Erythroblast (primary cell): ENCODE measurements at regions not wholly inside any gene's neighbourhood (a gene's known extent, or its start where the extent isn't known, plus 50 kb on each side); places are given as distances from the start of the nearest gene placed in this dataset.
"Not testable (repeated sequence)": the region's sequence is repeated elsewhere in the genome, so short reads cannot be mapped to it uniquely, and the experiment has no call there.

Source experiments
- GATA1 ChIP-seq: IDR thresholded peaks from 2 replicates; pipeline ENCODE4 v1.6.1; 2011; ENCODE audit warnings: low read depth, mild to moderate bottlenecking, control low read depth, low read length, moderate library complexity
- POLR2A ChIP-seq: IDR thresholded peaks from 2 replicates; pipeline ENCODE4 v1.6.1; 2011; ENCODE audit warnings: mild to moderate bottlenecking, low read length

- TF ChIP-seq POLR2A, GATA1: not testable (repeated sequence)
Measured at GRCh38 chr15:100774044-100774443, 105.6 kb upstream of the ALDH1A3 start.
